H9 (cell line): ENCODE measurements at regions not wholly inside any gene's neighbourhood (a gene's known extent, or its start where the extent isn't known, plus 50 kb on each side); places are given as distances from the start of the nearest gene placed in this dataset.

ENCODE experiments used
- DNase-seq: peaks from one replicate; pipeline ENCODE4 v3.0.0-alpha.2; 2017
- H2AFZ ChIP-seq: one replicate; pipeline ENCODE4 v1.6.1; 2013; ENCODE audit warnings: mild to moderate bottlenecking, low read length, control low read depth, moderate library complexity
- H2AK5ac ChIP-seq: 2 replicates; pipeline ENCODE4 v1.6.1; 2013; ENCODE audit warnings: low read length, control low read depth, mixed read lengths; ENCODE audit not compliant: insufficient read length
- H2BK120ac ChIP-seq: one replicate; pipeline ENCODE4 v1.6.1; 2013; ENCODE audit warnings: low read depth, mild to moderate bottlenecking, low read length, control low read depth, inconsistent platforms; ENCODE audit not compliant: poor library complexity, severe bottlenecking
- H2BK12ac ChIP-seq: 2 replicates; pipeline ENCODE4 v1.6.1; 2013; ENCODE audit warnings: low read length, control low read depth, mixed read lengths, low read depth; ENCODE audit not compliant: insufficient read length
- H2BK15ac ChIP-seq: 2 replicates; pipeline ENCODE4 v1.6.1; 2013; ENCODE audit warnings: low read depth, low read length, control low read depth
- H2BK20ac ChIP-seq: one replicate; pipeline ENCODE4 v1.6.1; 2013; ENCODE audit warnings: low read depth, mild to moderate bottlenecking, low read length, control low read depth, inconsistent platforms; ENCODE audit not compliant: poor library complexity, severe bottlenecking
- H2BK5ac ChIP-seq: 2 replicates; pipeline ENCODE4 v1.6.1; 2013; ENCODE audit warnings: low read length, control low read depth, mixed read lengths; ENCODE audit not compliant: insufficient read length
- H3K14ac ChIP-seq: 2 replicates; pipeline ENCODE4 v1.6.1; 2013; ENCODE audit warnings: low read length, control low read depth; ENCODE audit not compliant: insufficient read depth
- H3K18ac ChIP-seq: 2 replicates; pipeline ENCODE4 v1.6.1; 2013; ENCODE audit warnings: low read depth, mild to moderate bottlenecking, mixed read lengths, low read length, control low read depth; ENCODE audit not compliant: insufficient read length
- H3K23ac ChIP-seq: 2 replicates; pipeline ENCODE4 v1.6.1; 2013; ENCODE audit warnings: low read length, control low read depth, mixed read lengths, low read depth; ENCODE audit not compliant: insufficient read length
- H3K23me2 ChIP-seq: 2 replicates; pipeline ENCODE4 v1.6.1; 2013; ENCODE audit warnings: low read depth, mild to moderate bottlenecking, mixed read lengths, low read length, control low read depth; ENCODE audit not compliant: insufficient read length, poor library complexity, severe bottlenecking
- H3K27ac ChIP-seq: 2 replicates; pipeline ENCODE4 v1.5.1; 2013; ENCODE audit warnings: low read length, control low read depth, mixed read lengths, low read depth; ENCODE audit not compliant: insufficient read length
- H3K27me3 ChIP-seq: 2 replicates; pipeline ENCODE4 v1.6.1; 2013; ENCODE audit warnings: low read length, control low read depth, inconsistent platforms; ENCODE audit not compliant: insufficient read depth
- H3K4ac ChIP-seq: 2 replicates; pipeline ENCODE4 v1.6.1; 2013; ENCODE audit warnings: low read depth, mild to moderate bottlenecking, control low read depth, inconsistent platforms, low read length, moderate library complexity
- H3K4me1 ChIP-seq: 2 replicates; pipeline ENCODE4 v1.6.1; 2013; ENCODE audit warnings: low read length, control low read depth, inconsistent platforms; ENCODE audit not compliant: insufficient read depth
- H3K4me2 ChIP-seq: 2 replicates; pipeline ENCODE4 v1.6.1; 2013; ENCODE audit warnings: low read length, control low read depth, mixed read lengths; ENCODE audit not compliant: insufficient read length, insufficient read depth
- H3K56ac ChIP-seq: 2 replicates; pipeline ENCODE4 v1.6.1; 2013; ENCODE audit warnings: low read depth, mild to moderate bottlenecking, mixed read lengths, low read length, control low read depth; ENCODE audit not compliant: insufficient read length
- H3K79me1 ChIP-seq: 2 replicates; pipeline ENCODE4 v1.6.1; 2013; ENCODE audit warnings: low read depth, mild to moderate bottlenecking, moderate library complexity, low read length, control low read depth, inconsistent platforms; ENCODE audit not compliant: insufficient read depth, poor library complexity, severe bottlenecking
- H3K79me2 ChIP-seq: 2 replicates; pipeline ENCODE4 v1.6.1; 2013; ENCODE audit warnings: low read length, control low read depth, inconsistent platforms; ENCODE audit not compliant: insufficient read depth
- H3K9ac ChIP-seq: 2 replicates; pipeline ENCODE4 v1.6.1; 2013; ENCODE audit warnings: low read length, control low read depth, mixed read lengths; ENCODE audit not compliant: insufficient read length; ENCODE audit errors: extremely low read depth
- H3K9me3 ChIP-seq: one replicate; pipeline ENCODE4 v1.6.1; 2013; ENCODE audit warnings: low read depth, low read length, inconsistent platforms; ENCODE audit not compliant: control insufficient read depth
- H3T11ph ChIP-seq: one replicate; pipeline ENCODE4 v1.6.1; 2013; ENCODE audit warnings: mild to moderate bottlenecking, low read length, control low read depth, inconsistent platforms
- H4K20me1 ChIP-seq: one replicate; pipeline ENCODE4 v1.6.1; 2013; ENCODE audit not compliant: control insufficient read depth, insufficient read length, insufficient read depth
- H4K5ac ChIP-seq: 2 replicates; pipeline ENCODE4 v1.6.1; 2013; ENCODE audit warnings: low read depth, mild to moderate bottlenecking, mixed read lengths, low read length, control low read depth; ENCODE audit not compliant: insufficient read length
- H4K8ac ChIP-seq: replicated peaks from 2 replicates; pipeline ENCODE4 v1.6.1; 2013; ENCODE audit warnings: low read length, control low read depth, mixed read lengths, low read depth; ENCODE audit not compliant: insufficient read length
- H4K91ac ChIP-seq: 2 replicates; pipeline ENCODE4 v1.6.1; 2013; ENCODE audit warnings: low read depth, mild to moderate bottlenecking, moderate library complexity, mixed read lengths, low read length, control low read depth; ENCODE audit not compliant: insufficient read length
- H3K27ac Mint-ChIP-seq, 3 experiments: 2 replicates in 2 of 3; 3 replicates in 1 of 3; pipeline ENCODE4 v1.8.0; 2020 to 2021; ENCODE audit warnings: mixed read lengths in 3 of 3, mild to moderate bottlenecking in 1 of 3, moderate library complexity in 1 of 3
- H3K27me3 Mint-ChIP-seq: 2 replicates; pipeline ENCODE4 v1.8.0; 2021; ENCODE audit warnings: low read depth, mild to moderate bottlenecking, moderate library complexity, mixed read lengths
- H3K36me3 Mint-ChIP-seq, 3 experiments: 2 replicates in 2 of 3; 3 replicates in 1 of 3; pipeline ENCODE4 v1.8.0; 2020 to 2021; ENCODE audit warnings: low read depth in 3 of 3, mixed read lengths in 3 of 3; ENCODE audit not compliant: insufficient read depth in 1 of 3
- H3K4me1 Mint-ChIP-seq, 2 experiments: 2 replicates each; pipeline ENCODE4 v1.8.0; 2020; ENCODE audit warnings: mixed read lengths in 2 of 2
- H3K4me3 Mint-ChIP-seq, 2 experiments: 2 replicates in 1 of 2; 3 replicates in 1 of 2; pipeline ENCODE4 v1.8.0; 2020 to 2021; ENCODE audit warnings: mild to moderate bottlenecking in 2 of 2, mixed read lengths in 2 of 2, moderate library complexity in 1 of 2
- H3K9me3 Mint-ChIP-seq, 2 experiments: 2 replicates in 1 of 2; 3 replicates in 1 of 2; pipeline ENCODE4 v1.8.0; 2020; ENCODE audit warnings: mild to moderate bottlenecking in 2 of 2, mixed read lengths in 2 of 2, moderate library complexity in 1 of 2
- CTCF ChIP-seq: fragments of 200-600 bp; sonication (generic); conservative IDR thresholded peaks from 3 replicates; pipeline ENCODE4 v1.8.0; 2021; ENCODE audit warnings: antibody characterized with exemption, mild to moderate bottlenecking
- WGBS: extraction: QIAGEN DNeasy Blood & Tissue Kit; methylation state at CpG from one replicate; pipeline ENCODE4 v1.1.7; 2013; ENCODE audit warnings: missing lambda C conversion rate, low lambda C conversion rate, mixed read lengths; ENCODE audit not compliant: insufficient read length; ENCODE audit errors: extremely low coverage; 5-methylcytosine and 5-hydroxymethylcytosine counted together

GRCh38 chr21:20250337-20250736 lies 747.9 kb upstream of the NCAM2 start:
- Mint-ChIP-seq H3K4me3 (no peak overlapping the region), H3K27me3 (no peaks in the 10 kb centered on the region), H3K4me1 (peaks cover 8 to 13% of the 10 kb centered on the region in 2 experiments), H3K27ac (no peak overlapping the region), H3K9me3 (no peaks in the 10 kb centered on the region), H3K36me3 (no peaks in the 10 kb centered on the region)
- no peak overlapping the region for H4K5ac ChIP-seq
- H3K23me2 ChIP-seq, result no peaks in the 10 kb centered on the region
- no peak overlapping the region for H3K14ac ChIP-seq
- no peak overlapping the region for H2BK20ac ChIP-seq
- H4K8ac ChIP-seq, result no peak overlapping the region
- no peak overlapping the region for H3K23ac ChIP-seq
- no peak overlapping the region for H4K91ac ChIP-seq
- H3K4me1 ChIP-seq, result no peaks in the 10 kb centered on the region
- H3K9me3 ChIP-seq, result no peaks in the 10 kb centered on the region
- no peak for TF ChIP-seq CTCF
- H3K18ac ChIP-seq, result no peak overlapping the region
- H3K4me2 ChIP-seq, result no peak overlapping the region
- no peak overlapping the region for H3T11ph ChIP-seq
- WGBS, result no CpG with 5 or more reads among the region's 3 CpGs
- no peaks in the 10 kb centered on the region for H4K20me1 ChIP-seq
- no peaks in the 10 kb centered on the region for H3K79me1 ChIP-seq
- DNase-seq, result no peak
- no peak overlapping the region for H3K56ac ChIP-seq
- H2BK12ac ChIP-seq, result no peak overlapping the region
- no peak overlapping the region for H2BK120ac ChIP-seq
- no peaks in the 10 kb centered on the region for H3K79me2 ChIP-seq
- H3K4ac ChIP-seq, result no peak overlapping the region
- no peak overlapping the region for H3K9ac ChIP-seq
- H2AK5ac ChIP-seq, result no peak overlapping the region
- no peak overlapping the region for H2BK5ac ChIP-seq
- no peak overlapping the region for H3K27ac ChIP-seq
- no peak overlapping the region for H2BK15ac ChIP-seq
- no peak overlapping the region for H2AFZ ChIP-seq
- no peaks in the 10 kb centered on the region for H3K27me3 ChIP-seq
